ENCODE measurements at regions not wholly inside any gene's neighbourhood (a gene's known extent, or its start where the extent isn't known, plus 50 kb on each side); places are given as distances from the start of the nearest gene placed in this dataset.
"Not testable (repeated sequence)": the region's sequence is repeated elsewhere in the genome, so short reads cannot be mapped to it uniquely, and the experiment has no call there.

- TF ChIP-seq CTCF (IDR thresholded peaks at IDR 0.05; ENCODE audit: extremely low read depth, missing control alignments), result no peak
These were observed 111.3 kb upstream of the WARS2 start for GRCh38 chr1:119251751-119252150.

GRCh38 chr1:119253366-119253765, 112.9 kb upstream of the WARS2 start:
- no peak for TF ChIP-seq CTCF (IDR thresholded peaks at IDR 0.05; ENCODE audit: extremely low read depth, missing control alignments)
- DNase-seq (ENCODE audit: low spot score), result no peak

More at GRCh38 chr1:119251751-119252150, 111.3 kb upstream of the WARS2 start:
- DNase-seq (ENCODE audit: low spot score), result no peak

GRCh38 chr1:119254067-119254720, 113.7 kb upstream of the WARS2 start:
- no peak for TF ChIP-seq CTCF (IDR thresholded peaks at IDR 0.05; ENCODE audit: extremely low read depth, missing control alignments)
- DNase-seq (ENCODE audit: low spot score), result no peak

GRCh38 chr1:119256089-119256488, 112.5 kb upstream of the HAO2 start:
- not testable (repeated sequence) for DNase-seq (ENCODE audit: low spot score)

GRCh38 chr1:119260506-119260905, 108.1 kb upstream of the HAO2 start:
- no peak for DNase-seq (ENCODE audit: low spot score)
- no peak for TF ChIP-seq CTCF (IDR thresholded peaks at IDR 0.05; ENCODE audit: extremely low read depth, missing control alignments)

GRCh38 chr1:119266386-119266785, 102.2 kb upstream of the HAO2 start:
- no peak for TF ChIP-seq CTCF (IDR thresholded peaks at IDR 0.05; ENCODE audit: extremely low read depth, missing control alignments)
- peak; percentile 66 for DNase-seq (ENCODE audit: low spot score)

- DNase-seq (ENCODE audit: low spot score), result no peak
- TF ChIP-seq CTCF (IDR thresholded peaks at IDR 0.05; ENCODE audit: extremely low read depth, missing control alignments), result no peak
These were observed 101.7 kb upstream of the HAO2 start for GRCh38 chr1:119266858-119267257.

- not testable (repeated sequence) for DNase-seq (ENCODE audit: low spot score)
These were observed 101.3 kb upstream of the HAO2 start for GRCh38 chr1:119267288-119267687.
